GM12878 (cell line): ENCODE measurements at regions not wholly inside any gene's neighbourhood (a gene's known extent, or its start where the extent isn't known, plus 50 kb on each side); places are given as distances from the start of the nearest gene placed in this dataset.

ENCODE experiments used
- ATAC-seq: fragments of 200-7000 bp; cut with Tn5 transposase; 3 replicates; pipeline ENCODE4 v1.9.1; 2020; ENCODE audit warnings: mild to moderate bottlenecking, moderate library complexity
- BruUV-seq: library from RNA; stranded (reverse); fragments of 400-500 nt; replicated peaks from 2 replicates; lab custom pipeline; 2021; lab: Mats Ljungman, UMichigan
- CTCF ChIA-PET: fragments of 300-600 bp; sonication (Branson Sonifier 250); formaldehyde crosslinking; extraction: SDS; loops from one replicate; lab custom pipeline; 2021; ENCODE audit warnings: inconsistent platforms; lab: Yijun Ruan, JAX
- POLR2A ChIA-PET: fragments of 350-600 bp; formaldehyde crosslinking; extraction: SDS; loops from one replicate; lab custom pipeline; 2021; ENCODE audit warnings: inconsistent platforms; lab: Charles Lee
- RAD21 ChIA-PET: fragments of 300-600 bp; sonication (Branson Sonifier 250); formaldehyde crosslinking; loops from one replicate; lab custom pipeline; 2023; ENCODE audit warnings: antibody characterized with exemption; ENCODE audit not compliant: unreplicated experiment; lab: Charles Lee
- SMC1A ChIA-PET: fragments of 300-600 bp; sonication (Branson Sonifier 250); formaldehyde crosslinking; loops from one replicate; lab custom pipeline; 2023; ENCODE audit not compliant: unreplicated experiment, uncharacterized antibody; lab: Charles Lee
- DNase-seq: peaks from one replicate; pipeline ENCODE4 v3.0.0-alpha.2; 2011; ENCODE audit warnings: low read depth, low spot score
- FAIRE-seq: peaks from 3 replicates; lab custom pipeline; 2011; peaks lifted over from hg19 to GRCh38; lab: Jason Lieb, UNC
- H2AFZ ChIP-seq: 2 replicates; pipeline ENCODE4 v1.6.0; 2011; ENCODE audit warnings: low read depth, low read length, control low read depth; ENCODE audit not compliant: control insufficient read depth
- H3K27ac ChIP-seq: 2 replicates; pipeline ENCODE4 v1.5.1; 2011; ENCODE audit warnings: control low read depth; ENCODE audit not compliant: control insufficient read depth, insufficient read depth
- H3K27me3 ChIP-seq, 2 experiments: replicated peaks in 1 of 2; 2 replicates each; pipeline versions ENCODE4 v1.6.0 to v1.6.1; 2011; ENCODE audit warnings: low read length in 1 of 2; ENCODE audit not compliant: control insufficient read depth in 2 of 2, insufficient read depth in 2 of 2
- H3K36me3 ChIP-seq, 2 experiments: 2 replicates each; pipeline ENCODE4 v1.5.1; 2011; ENCODE audit warnings: low read length in 1 of 2; ENCODE audit not compliant: control insufficient read depth in 2 of 2, insufficient read depth in 2 of 2
- H3K4me1 ChIP-seq: 2 replicates; pipeline ENCODE4 v1.6.1; 2011; ENCODE audit warnings: mild to moderate bottlenecking, low read length, moderate library complexity, mixed read lengths; ENCODE audit not compliant: control insufficient read depth, insufficient read depth
- H3K4me2 ChIP-seq: 2 replicates; pipeline ENCODE4 v1.6.0; 2011; ENCODE audit warnings: control low read depth; ENCODE audit not compliant: control insufficient read depth, insufficient read depth
- H3K4me3 ChIP-seq: fragments of 200-600 bp; sonication (generic); 2 replicates; pipeline ENCODE4 v1.5.1; 2016
- H3K79me2 ChIP-seq: 2 replicates; pipeline ENCODE4 v1.6.0; 2011; ENCODE audit warnings: low read length; ENCODE audit not compliant: control insufficient read depth, insufficient read depth
- H3K9ac ChIP-seq: 2 replicates; pipeline ENCODE4 v1.8.0; 2011; ENCODE audit warnings: low read length, control low read depth, mixed read lengths; ENCODE audit not compliant: control insufficient read depth, insufficient read depth
- H3K9me3 ChIP-seq: replicated peaks from 3 replicates; pipeline ENCODE4 v1.5.1; 2011; ENCODE audit warnings: mild to moderate bottlenecking, low read length; ENCODE audit not compliant: control insufficient read depth, insufficient read depth
- H4K20me1 ChIP-seq: 2 replicates; pipeline ENCODE4 v1.6.0; 2011; ENCODE audit not compliant: control insufficient read depth, insufficient read depth
- ATF2 ChIP-seq: IDR thresholded peaks from 2 replicates; pipeline ENCODE4 v1.6.1; 2012; ENCODE audit warnings: low read length, inconsistent platforms
- ETV6 ChIP-seq, 2 experiments: fragments of 450-650 bp in 1 of 2; IDR thresholded peaks in 1 of 2; conservative IDR thresholded peaks in 1 of 2; 2 replicates each; pipeline ENCODE4 v1.6.1; 2014; ENCODE audit warnings: antibody characterized with exemption in 1 of 2, borderline replicate concordance in 1 of 2, low read depth in 1 of 2, mild to moderate bottlenecking in 1 of 2, moderate library complexity in 1 of 2
- EZH2 ChIP-seq: IDR thresholded peaks from 2 replicates; pipeline ENCODE4 v1.6.1; 2012; ENCODE audit warnings: low read depth, mild to moderate bottlenecking, control low read depth, inconsistent platforms, low read length, borderline replicate concordance; ENCODE audit not compliant: control insufficient read depth
- HSF1 ChIP-seq: fragments of 150-350 bp; IDR thresholded peaks from 2 replicates; pipeline ENCODE4 v1.6.1; 2014; ENCODE audit warnings: mild to moderate bottlenecking, low read depth, low read length
- IRF3 ChIP-seq: fragments of 450-650 bp; IDR thresholded peaks from 2 replicates; pipeline ENCODE4 v1.6.1; 2014; ENCODE audit warnings: mild to moderate bottlenecking
- JUNB ChIP-seq: IDR thresholded peaks from 2 replicates; pipeline ENCODE4 v1.6.1; 2016; ENCODE audit warnings: antibody characterized with exemption, mild to moderate bottlenecking
- KLF5 ChIP-seq: fragments of 450-650 bp; IDR thresholded peaks from 2 replicates; pipeline ENCODE4 v1.6.1; 2014; ENCODE audit warnings: mild to moderate bottlenecking; ENCODE audit not compliant: partially characterized antibody
- NBN ChIP-seq: fragments of 450-650 bp; IDR thresholded peaks from 2 replicates; pipeline ENCODE4 v1.6.1; 2016
- PBX3 ChIP-seq: IDR thresholded peaks from 2 replicates; pipeline ENCODE4 v1.6.1; 2011; ENCODE audit warnings: mild to moderate bottlenecking, low read depth, low read length, moderate library complexity; ENCODE audit not compliant: insufficient replicate concordance
- RCOR1 ChIP-seq: conservative IDR thresholded peaks from 2 replicates; pipeline ENCODE4 v1.6.1; 2012; ENCODE audit warnings: low read depth, low read length, improper control_type of control experiment
- SMAD5 ChIP-seq: IDR thresholded peaks from 2 replicates; pipeline ENCODE4 v1.6.1; 2016; ENCODE audit warnings: antibody characterized with exemption, low read depth
- SUZ12 ChIP-seq: fragments of 200-600 bp; sonication (generic); IDR thresholded peaks from one replicate; pipeline ENCODE4 v1.6.1; 2018; ENCODE audit warnings: antibody characterized with exemption, mild to moderate bottlenecking; ENCODE audit not compliant: unreplicated experiment
- ZNF622 ChIP-seq: fragments of 450-650 bp; IDR thresholded peaks from 2 replicates; pipeline ENCODE4 v1.6.1; 2017; ENCODE audit warnings: mild to moderate bottlenecking, inconsistent platforms
- WGBS: methylation state at CpG from one replicate; pipeline ENCODE4 v1.1.6; 2016; ENCODE audit warnings: low lambda C conversion rate; ENCODE audit not compliant: insufficient replicate concordance, insufficient coverage; ENCODE audit errors: missing lambda C conversion rate; 5-methylcytosine and 5-hydroxymethylcytosine counted together
- in situ Hi-C: fragments of 300-500 bp; cut with MboI; formaldehyde crosslinking; loops from 9 replicates; pipeline ENCODE4 v1.14.3; 2018; ENCODE audit warnings: mixed read lengths
- intact Hi-C: fragments of 100-400 bp; cut with micrococcal nuclease; formaldehyde crosslinking; loops from one replicate; pipeline ENCODE4 v1.14.2; 2022; ENCODE audit not compliant: unreplicated experiment

GRCh38 chr5:98705841-98706240, 67.6 kb upstream of the RGMB start:
- CTCF ChIA-PET, result no interaction called here
- Histone ChIP-seq H3K4me1 (no peaks in the 10 kb centered on the region), H3K4me2 (no peak overlapping the region), H3K9me3 (no peaks in the 10 kb centered on the region), H3K9ac (no peak overlapping the region), H3K4me3 (no peak overlapping the region), H3K36me3 (no peaks in the 10 kb centered on the region), H2AFZ (no peak overlapping the region), H3K27me3 (no peaks in the 10 kb centered on the region), H4K20me1 (no peaks in the 10 kb centered on the region), H3K27ac (no peak overlapping the region), H3K79me2 (no peaks in the 10 kb centered on the region)
- SMC1A ChIA-PET, result no interaction called here
- no peak for DNase-seq
- TF ChIP-seq PBX3 (no peak), IRF3 (no peak), EZH2 (no peak)
- WGBS, result 11% methylated on average over 2 of the region's 2 CpGs
- no peak for ATAC-seq
- RAD21 ChIA-PET, result no interaction called here
- intact Hi-C loops, result no loop called here
- FAIRE-seq, result no peak
- POLR2A ChIA-PET, result no interaction called here
- no TSS peak for BruUV-seq
- in situ Hi-C loops, result no loop called here

- H4K20me1 ChIP-seq, result no peaks in the 10 kb centered on the region
- H2AFZ ChIP-seq, result no peak overlapping the region
- no peak overlapping the region for H3K9ac ChIP-seq
- no peak overlapping the region for H3K27ac ChIP-seq
- DNase-seq (no peak), FAIRE-seq (no peak), ATAC-seq (no peak)
- CTCF ChIA-PET, result no interaction called here
- no peaks in the 10 kb centered on the region for H3K36me3 ChIP-seq
- POLR2A ChIA-PET, result no interaction called here
- H3K9me3 ChIP-seq, result no peaks in the 10 kb centered on the region
- H3K4me3 ChIP-seq, result no peak overlapping the region
- no TSS peak for BruUV-seq
- WGBS, result 0% methylated on average over 1 of the region's 1 CpG
- intact Hi-C loops, result no loop called here
- H3K27me3 ChIP-seq, result no peaks in the 10 kb centered on the region
- no peak overlapping the region for H3K4me2 ChIP-seq
- H3K79me2 ChIP-seq, result no peaks in the 10 kb centered on the region
- H3K4me1 ChIP-seq, result no peaks in the 10 kb centered on the region
- in situ Hi-C loops, result no loop called here
- RAD21 ChIA-PET, result no interaction called here
- SMC1A ChIA-PET, result no interaction called here
- TF ChIP-seq RCOR1 (no peak), KLF5 (no peak), SMAD5 (no peak), ETV6 (conservative IDR thresholded peaks at IDR 0.05 in 1 of 2, IDR thresholded peaks at IDR 0.05 in 1 of 2; ENCODE audit: borderline replicate concordance in 1 of 2, low read depth in 1 of 2) (no peak), JUNB (no peak), ZNF622 (no peak), ATF2 (no peak), SUZ12 (no peak), HSF1 (no peak), NBN (no peak)
Measured at GRCh38 chr5:98709681-98710080, 63.8 kb upstream of the RGMB start.
